H9 (cell line): ENCODE measurements at regions not wholly inside any gene's neighbourhood (a gene's known extent, or its start where the extent isn't known, plus 50 kb on each side); places are given as distances from the start of the nearest gene placed in this dataset.

ENCODE experiments used
- DNase-seq: peaks from one replicate; pipeline ENCODE4 v3.0.0-alpha.2; 2017
- H2AFZ ChIP-seq: one replicate; pipeline ENCODE4 v1.6.1; 2013; ENCODE audit warnings: mild to moderate bottlenecking, low read length, control low read depth, moderate library complexity
- H2AK5ac ChIP-seq: 2 replicates; pipeline ENCODE4 v1.6.1; 2013; ENCODE audit warnings: low read length, control low read depth, mixed read lengths; ENCODE audit not compliant: insufficient read length
- H2BK120ac ChIP-seq: one replicate; pipeline ENCODE4 v1.6.1; 2013; ENCODE audit warnings: low read depth, mild to moderate bottlenecking, low read length, control low read depth, inconsistent platforms; ENCODE audit not compliant: poor library complexity, severe bottlenecking
- H2BK12ac ChIP-seq: 2 replicates; pipeline ENCODE4 v1.6.1; 2013; ENCODE audit warnings: low read length, control low read depth, mixed read lengths, low read depth; ENCODE audit not compliant: insufficient read length
- H2BK15ac ChIP-seq: 2 replicates; pipeline ENCODE4 v1.6.1; 2013; ENCODE audit warnings: low read depth, low read length, control low read depth
- H2BK20ac ChIP-seq: one replicate; pipeline ENCODE4 v1.6.1; 2013; ENCODE audit warnings: low read depth, mild to moderate bottlenecking, low read length, control low read depth, inconsistent platforms; ENCODE audit not compliant: poor library complexity, severe bottlenecking
- H2BK5ac ChIP-seq: 2 replicates; pipeline ENCODE4 v1.6.1; 2013; ENCODE audit warnings: low read length, control low read depth, mixed read lengths; ENCODE audit not compliant: insufficient read length
- H3K14ac ChIP-seq: 2 replicates; pipeline ENCODE4 v1.6.1; 2013; ENCODE audit warnings: low read length, control low read depth; ENCODE audit not compliant: insufficient read depth
- H3K18ac ChIP-seq: 2 replicates; pipeline ENCODE4 v1.6.1; 2013; ENCODE audit warnings: low read depth, mild to moderate bottlenecking, mixed read lengths, low read length, control low read depth; ENCODE audit not compliant: insufficient read length
- H3K23ac ChIP-seq: 2 replicates; pipeline ENCODE4 v1.6.1; 2013; ENCODE audit warnings: low read length, control low read depth, mixed read lengths, low read depth; ENCODE audit not compliant: insufficient read length
- H3K23me2 ChIP-seq: 2 replicates; pipeline ENCODE4 v1.6.1; 2013; ENCODE audit warnings: low read depth, mild to moderate bottlenecking, mixed read lengths, low read length, control low read depth; ENCODE audit not compliant: insufficient read length, poor library complexity, severe bottlenecking
- H3K27ac ChIP-seq: 2 replicates; pipeline ENCODE4 v1.5.1; 2013; ENCODE audit warnings: low read length, control low read depth, mixed read lengths, low read depth; ENCODE audit not compliant: insufficient read length
- H3K27me3 ChIP-seq: 2 replicates; pipeline ENCODE4 v1.6.1; 2013; ENCODE audit warnings: low read length, control low read depth, inconsistent platforms; ENCODE audit not compliant: insufficient read depth
- H3K4ac ChIP-seq: 2 replicates; pipeline ENCODE4 v1.6.1; 2013; ENCODE audit warnings: low read depth, mild to moderate bottlenecking, control low read depth, inconsistent platforms, low read length, moderate library complexity
- H3K4me1 ChIP-seq: 2 replicates; pipeline ENCODE4 v1.6.1; 2013; ENCODE audit warnings: low read length, control low read depth, inconsistent platforms; ENCODE audit not compliant: insufficient read depth
- H3K4me2 ChIP-seq: 2 replicates; pipeline ENCODE4 v1.6.1; 2013; ENCODE audit warnings: low read length, control low read depth, mixed read lengths; ENCODE audit not compliant: insufficient read length, insufficient read depth
- H3K56ac ChIP-seq: 2 replicates; pipeline ENCODE4 v1.6.1; 2013; ENCODE audit warnings: low read depth, mild to moderate bottlenecking, mixed read lengths, low read length, control low read depth; ENCODE audit not compliant: insufficient read length
- H3K79me1 ChIP-seq: 2 replicates; pipeline ENCODE4 v1.6.1; 2013; ENCODE audit warnings: low read depth, mild to moderate bottlenecking, moderate library complexity, low read length, control low read depth, inconsistent platforms; ENCODE audit not compliant: insufficient read depth, poor library complexity, severe bottlenecking
- H3K79me2 ChIP-seq: 2 replicates; pipeline ENCODE4 v1.6.1; 2013; ENCODE audit warnings: low read length, control low read depth, inconsistent platforms; ENCODE audit not compliant: insufficient read depth
- H3K9ac ChIP-seq: 2 replicates; pipeline ENCODE4 v1.6.1; 2013; ENCODE audit warnings: low read length, control low read depth, mixed read lengths; ENCODE audit not compliant: insufficient read length; ENCODE audit errors: extremely low read depth
- H3K9me3 ChIP-seq: one replicate; pipeline ENCODE4 v1.6.1; 2013; ENCODE audit warnings: low read depth, low read length, inconsistent platforms; ENCODE audit not compliant: control insufficient read depth
- H3T11ph ChIP-seq: one replicate; pipeline ENCODE4 v1.6.1; 2013; ENCODE audit warnings: mild to moderate bottlenecking, low read length, control low read depth, inconsistent platforms
- H4K20me1 ChIP-seq: one replicate; pipeline ENCODE4 v1.6.1; 2013; ENCODE audit not compliant: control insufficient read depth, insufficient read length, insufficient read depth
- H4K5ac ChIP-seq: 2 replicates; pipeline ENCODE4 v1.6.1; 2013; ENCODE audit warnings: low read depth, mild to moderate bottlenecking, mixed read lengths, low read length, control low read depth; ENCODE audit not compliant: insufficient read length
- H4K8ac ChIP-seq: replicated peaks from 2 replicates; pipeline ENCODE4 v1.6.1; 2013; ENCODE audit warnings: low read length, control low read depth, mixed read lengths, low read depth; ENCODE audit not compliant: insufficient read length
- H4K91ac ChIP-seq: 2 replicates; pipeline ENCODE4 v1.6.1; 2013; ENCODE audit warnings: low read depth, mild to moderate bottlenecking, moderate library complexity, mixed read lengths, low read length, control low read depth; ENCODE audit not compliant: insufficient read length
- H3K27ac Mint-ChIP-seq, 3 experiments: 2 replicates in 2 of 3; 3 replicates in 1 of 3; pipeline ENCODE4 v1.8.0; 2020 to 2021; ENCODE audit warnings: mixed read lengths in 3 of 3, mild to moderate bottlenecking in 1 of 3, moderate library complexity in 1 of 3
- H3K27me3 Mint-ChIP-seq: 2 replicates; pipeline ENCODE4 v1.8.0; 2021; ENCODE audit warnings: low read depth, mild to moderate bottlenecking, moderate library complexity, mixed read lengths
- H3K36me3 Mint-ChIP-seq, 3 experiments: 2 replicates in 2 of 3; 3 replicates in 1 of 3; pipeline ENCODE4 v1.8.0; 2020 to 2021; ENCODE audit warnings: low read depth in 3 of 3, mixed read lengths in 3 of 3; ENCODE audit not compliant: insufficient read depth in 1 of 3
- H3K4me1 Mint-ChIP-seq, 2 experiments: 2 replicates each; pipeline ENCODE4 v1.8.0; 2020; ENCODE audit warnings: mixed read lengths in 2 of 2
- H3K4me3 Mint-ChIP-seq, 2 experiments: 2 replicates in 1 of 2; 3 replicates in 1 of 2; pipeline ENCODE4 v1.8.0; 2020 to 2021; ENCODE audit warnings: mild to moderate bottlenecking in 2 of 2, mixed read lengths in 2 of 2, moderate library complexity in 1 of 2
- H3K9me3 Mint-ChIP-seq, 2 experiments: 2 replicates in 1 of 2; 3 replicates in 1 of 2; pipeline ENCODE4 v1.8.0; 2020; ENCODE audit warnings: mild to moderate bottlenecking in 2 of 2, mixed read lengths in 2 of 2, moderate library complexity in 1 of 2
- CTCF ChIP-seq: fragments of 200-600 bp; sonication (generic); conservative IDR thresholded peaks from 3 replicates; pipeline ENCODE4 v1.8.0; 2021; ENCODE audit warnings: antibody characterized with exemption, mild to moderate bottlenecking
- WGBS: extraction: QIAGEN DNeasy Blood & Tissue Kit; methylation state at CpG from one replicate; pipeline ENCODE4 v1.1.7; 2013; ENCODE audit warnings: missing lambda C conversion rate, low lambda C conversion rate, mixed read lengths; ENCODE audit not compliant: insufficient read length; ENCODE audit errors: extremely low coverage; 5-methylcytosine and 5-hydroxymethylcytosine counted together

GRCh38 chr14:85363358-85363757 is 166.6 kb upstream of the FLRT2 start:
- Histone ChIP-seq H4K20me1 (no peaks in the 10 kb centered on the region), H2BK20ac (no peak overlapping the region), H3K4me2 (no peak overlapping the region), H3K56ac (no peak overlapping the region), H4K5ac (no peak overlapping the region), H3T11ph (no peak overlapping the region), H3K23me2 (no peaks in the 10 kb centered on the region), H3K18ac (no peak overlapping the region), H2BK12ac (no peak overlapping the region), H3K14ac (no peak overlapping the region), H3K27me3 (no peaks in the 10 kb centered on the region), H3K4ac (no peak overlapping the region), H3K23ac (no peak overlapping the region), H3K9me3 (no peaks in the 10 kb centered on the region), H4K8ac (no peak overlapping the region), H3K4me1 (no peaks in the 10 kb centered on the region), H3K79me2 (no peaks in the 10 kb centered on the region), H3K79me1 (no peaks in the 10 kb centered on the region), H2BK5ac (no peak overlapping the region), H2BK120ac (no peak overlapping the region), H2BK15ac (no peak overlapping the region), H3K9ac (no peak overlapping the region), H2AK5ac (no peak overlapping the region), H2AFZ (no peak overlapping the region), H4K91ac (no peak overlapping the region), H3K27ac (no peak overlapping the region)
- no peaks in the 10 kb centered on the region for H3K9me3 Mint-ChIP-seq
- TF ChIP-seq CTCF, result no peak
- H3K36me3 Mint-ChIP-seq, result no peaks in the 10 kb centered on the region
- peaks cover 4 to 5% of the 10 kb centered on the region in 2 experiments; a peak in 2 of 4 replicates for H3K4me1 Mint-ChIP-seq
- DNase-seq, result no peak
- H3K27ac Mint-ChIP-seq, result no peak overlapping the region; a peak in 1 of 7 replicates
- WGBS, result no CpG with 5 or more reads among the region's 2 CpGs
- H3K27me3 Mint-ChIP-seq, result no peaks in the 10 kb centered on the region
- H3K4me3 Mint-ChIP-seq, result no peak overlapping the region
